KMS-11 (cell line): ENCODE measurements at regions not wholly inside any gene's neighbourhood (a gene's known extent, or its start where the extent isn't known, plus 50 kb on each side); places are given as distances from the start of the nearest gene placed in this dataset.

ENCODE experiments used
- H2AFZ ChIP-seq: fragments of 200-600 bp; sonication (generic); 2 replicates; pipeline ENCODE4 v1.6.1; 2016; ENCODE audit warnings: antibody characterized with exemption, mixed run types, low read depth
- H3K27ac ChIP-seq: fragments of 200-600 bp; sonication (generic); 2 replicates; pipeline ENCODE4 v1.6.1; 2016; ENCODE audit warnings: mild to moderate bottlenecking, mixed run types
- H3K27me3 ChIP-seq: fragments of 200-600 bp; sonication (generic); 2 replicates; pipeline ENCODE4 v1.6.1; 2017; ENCODE audit warnings: mild to moderate bottlenecking, low read depth, mixed run types, moderate library complexity; ENCODE audit not compliant: insufficient read depth
- H3K36me3 ChIP-seq: fragments of 200-600 bp; sonication (generic); 2 replicates; pipeline ENCODE4 v1.6.1; 2017; ENCODE audit warnings: mild to moderate bottlenecking, mixed run types; ENCODE audit not compliant: insufficient read depth
- H3K4me1 ChIP-seq: fragments of 200-600 bp; sonication (generic); 2 replicates; pipeline ENCODE4 v1.6.1; 2016; ENCODE audit warnings: mild to moderate bottlenecking, low read depth, mixed run types; ENCODE audit not compliant: poor library complexity, severe bottlenecking
- H3K4me2 ChIP-seq: fragments of 200-600 bp; sonication (generic); 2 replicates; pipeline ENCODE4 v1.7.0; 2016; ENCODE audit warnings: mild to moderate bottlenecking, mixed run types
- H3K4me3 ChIP-seq: fragments of 200-600 bp; sonication (generic); IDR thresholded peaks from 2 replicates; pipeline ENCODE4 v1.6.1; 2017; ENCODE audit warnings: low read depth, low read length, mixed read lengths; ENCODE audit not compliant: insufficient read depth
- H3K79me2 ChIP-seq: fragments of 200-600 bp; sonication (generic); 2 replicates; pipeline ENCODE4 v1.6.1; 2016; ENCODE audit warnings: low read depth, mixed run types; ENCODE audit not compliant: insufficient read depth
- H3K9ac ChIP-seq: fragments of 200-600 bp; sonication (generic); 2 replicates; pipeline ENCODE4 v1.6.1; 2016; ENCODE audit warnings: mild to moderate bottlenecking, mixed run types
- H4K20me1 ChIP-seq: fragments of 200-600 bp; sonication (generic); 2 replicates; pipeline ENCODE4 v1.6.1; 2016; ENCODE audit warnings: mild to moderate bottlenecking, mixed run types; ENCODE audit not compliant: insufficient read depth
- CTCF ChIP-seq: fragments of 200-600 bp; sonication (generic); conservative IDR thresholded peaks from 2 replicates; pipeline ENCODE4 v1.6.1; 2017; ENCODE audit warnings: low read depth, mild to moderate bottlenecking, antibody characterized with exemption, low read length, moderate library complexity, mixed read lengths

GRCh38 chr1:188444526-188444925, 1615.8 kb downstream of the PLA2G4A start:
- H2AFZ ChIP-seq: no peak overlapping the region
- H3K27ac ChIP-seq: no peak overlapping the region
- no peak overlapping the region for H3K4me2 ChIP-seq
- H3K27me3 ChIP-seq: no peaks in the 10 kb centered on the region
- H3K4me3 ChIP-seq: no peak overlapping the region
- no peaks in the 10 kb centered on the region for H4K20me1 ChIP-seq
- no peaks in the 10 kb centered on the region for H3K36me3 ChIP-seq
- H3K79me2 ChIP-seq: no peaks in the 10 kb centered on the region
- H3K9ac ChIP-seq: no peak overlapping the region
- no peaks in the 10 kb centered on the region for H3K4me1 ChIP-seq
- TF ChIP-seq CTCF: no peak

DNA sequence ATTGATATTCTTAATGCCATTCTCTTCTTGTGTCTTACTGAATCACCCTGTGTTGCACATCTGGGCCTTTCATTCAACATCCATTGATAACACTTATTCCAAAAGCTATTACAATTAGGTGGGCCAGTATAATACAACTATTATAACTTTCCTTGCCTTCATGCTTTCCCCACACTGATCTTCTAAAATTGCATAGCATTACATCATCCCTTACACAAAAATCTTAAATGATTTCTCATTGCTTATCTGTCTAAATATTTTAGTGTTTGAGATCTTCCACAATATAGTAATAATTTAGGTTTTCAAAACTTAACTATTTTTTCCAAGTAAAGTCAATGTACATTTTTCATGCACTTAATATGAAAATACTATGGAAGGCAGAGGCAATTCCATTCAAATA, 1634.1 kb downstream of the PLA2G4A start:
- H3K79me2 ChIP-seq: no peaks in the 10 kb centered on the region
- no peak overlapping the region for H3K27ac ChIP-seq
- TF ChIP-seq CTCF: no peak
- H3K27me3 ChIP-seq: no peaks in the 10 kb centered on the region
- no peak overlapping the region for H2AFZ ChIP-seq
- H3K36me3 ChIP-seq: no peaks in the 10 kb centered on the region
- H3K4me2 ChIP-seq: no peak overlapping the region
- no peaks in the 10 kb centered on the region for H4K20me1 ChIP-seq
- H3K4me1 ChIP-seq: peaks cover 8% of the 10 kb centered on the region
- no peak overlapping the region for H3K9ac ChIP-seq
- no peak overlapping the region for H3K4me3 ChIP-seq

DNA sequence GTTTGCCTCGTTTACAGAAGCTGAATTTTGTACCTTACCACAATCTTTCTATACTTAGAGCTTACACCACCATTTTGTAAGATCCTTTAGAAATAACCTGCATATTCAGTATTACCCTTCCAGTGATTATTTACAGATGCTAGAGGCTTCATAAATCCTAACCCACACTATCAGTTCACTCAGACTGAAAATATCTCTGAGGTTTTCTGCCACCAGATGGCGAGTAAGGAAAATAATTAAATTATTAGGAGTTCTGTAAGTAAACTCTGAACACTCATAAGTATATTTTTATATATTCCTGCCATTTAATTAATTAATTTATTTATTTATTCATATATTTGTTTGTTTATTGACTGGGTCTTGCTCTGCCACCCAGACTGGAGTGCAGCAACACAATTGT, 1635.2 kb downstream of the PLA2G4A start:
- TF ChIP-seq CTCF: no peak
- Histone ChIP-seq H3K27me3 (no peaks in the 10 kb centered on the region), H2AFZ (no peak overlapping the region), H3K4me1 (peaks cover 8% of the 10 kb centered on the region), H3K9ac (no peak overlapping the region), H3K4me2 (no peak overlapping the region), H3K4me3 (no peak overlapping the region), H4K20me1 (no peaks in the 10 kb centered on the region), H3K36me3 (no peaks in the 10 kb centered on the region), H3K27ac (no peak overlapping the region), H3K79me2 (no peaks in the 10 kb centered on the region)

- Histone ChIP-seq H3K4me1 (peaks cover 8% of the 10 kb centered on the region), H3K79me2 (no peaks in the 10 kb centered on the region), H3K36me3 (no peaks in the 10 kb centered on the region), H3K27ac (no peak overlapping the region), H4K20me1 (no peaks in the 10 kb centered on the region), H2AFZ (no peak overlapping the region), H3K4me3 (no peak overlapping the region), H3K9ac (no peak overlapping the region), H3K27me3 (no peaks in the 10 kb centered on the region), H3K4me2 (no peak overlapping the region)
- TF ChIP-seq CTCF: no peak
These were observed 1637.8 kb downstream of the PLA2G4A start for GRCh38 chr1:188466539-188466938.

DNA sequence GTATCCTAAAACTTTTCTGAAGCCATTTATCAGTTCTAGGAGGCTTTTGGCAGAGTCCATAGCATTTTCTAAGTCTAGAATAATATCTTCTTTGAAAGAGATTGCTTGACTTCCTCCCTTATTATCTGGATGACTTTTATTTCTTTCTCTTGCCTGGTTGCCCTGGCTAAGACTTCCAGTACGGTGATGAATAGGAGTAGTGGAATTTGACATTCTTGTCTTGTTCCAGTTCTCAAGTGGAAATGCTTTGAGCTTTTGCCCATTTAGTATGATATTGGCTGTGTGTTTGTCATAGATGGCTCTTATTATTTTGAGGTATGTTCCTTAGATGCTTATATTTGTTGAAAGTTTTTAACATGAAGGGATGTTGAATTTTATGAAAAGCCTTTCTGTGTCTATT, 1647.9 kb downstream of the PLA2G4A start:
- H3K36me3 ChIP-seq: no peaks in the 10 kb centered on the region
- no peaks in the 10 kb centered on the region for H3K79me2 ChIP-seq
- no peak overlapping the region for H3K27ac ChIP-seq
- H3K9ac ChIP-seq: no peak overlapping the region
- H3K4me3 ChIP-seq: no peak overlapping the region
- H4K20me1 ChIP-seq: no peaks in the 10 kb centered on the region
- H3K4me1 ChIP-seq: no peaks in the 10 kb centered on the region
- no peak overlapping the region for H2AFZ ChIP-seq
- H3K27me3 ChIP-seq: no peaks in the 10 kb centered on the region
- no peak overlapping the region for H3K4me2 ChIP-seq
- no peak for TF ChIP-seq CTCF
